ENCODE measurements at regions not wholly inside any gene's neighbourhood (a gene's known extent, or its start where the extent isn't known, plus 50 kb on each side); places are given as distances from the start of the nearest gene placed in this dataset.
A peak's percentile ranks its signal among the peaks of the same experiment; 100 is the strongest.
"Not testable (repeated sequence)": the region's sequence is repeated elsewhere in the genome, so short reads cannot be mapped to it uniquely, and the experiment has no call there.

GRCh38 chr21:28127175-28127785 is 865.4 kb downstream of the LTN1 start:
- Mint-ChIP-seq H3K4me1 (no peaks in the 10 kb centered on the region), H3K27me3 (ENCODE audit: low read depth) (no peaks in the 10 kb centered on the region), H3K4me3 (no peak overlapping the region), H3K36me3 (ENCODE audit: low read depth) (peaks cover 7% of the 10 kb centered on the region), H3K9me3 (peaks cover 15% of the 10 kb centered on the region), H3K27ac (peak overlapping the region; percentile 18 to 29 (median 21))
- TF ChIP-seq CTCF (IDR thresholded peaks at IDR 0.05; ENCODE audit: unreplicated experiment in 3 of 3) = no peak

- Mint-ChIP-seq H3K27ac (no peak overlapping the region), H3K9me3 (peaks cover 11% of the 10 kb centered on the region), H3K27me3 (ENCODE audit: low read depth) (no peaks in the 10 kb centered on the region), H3K36me3 (ENCODE audit: low read depth) (peaks cover under 1% of the 10 kb centered on the region), H3K4me1 (no peaks in the 10 kb centered on the region), H3K4me3 (no peak overlapping the region)
- no peak for TF ChIP-seq CTCF (IDR thresholded peaks at IDR 0.05; ENCODE audit: unreplicated experiment in 3 of 3)
Measured at GRCh38 chr21:28126521-28127174, 866.0 kb downstream of the LTN1 start.

DNA sequence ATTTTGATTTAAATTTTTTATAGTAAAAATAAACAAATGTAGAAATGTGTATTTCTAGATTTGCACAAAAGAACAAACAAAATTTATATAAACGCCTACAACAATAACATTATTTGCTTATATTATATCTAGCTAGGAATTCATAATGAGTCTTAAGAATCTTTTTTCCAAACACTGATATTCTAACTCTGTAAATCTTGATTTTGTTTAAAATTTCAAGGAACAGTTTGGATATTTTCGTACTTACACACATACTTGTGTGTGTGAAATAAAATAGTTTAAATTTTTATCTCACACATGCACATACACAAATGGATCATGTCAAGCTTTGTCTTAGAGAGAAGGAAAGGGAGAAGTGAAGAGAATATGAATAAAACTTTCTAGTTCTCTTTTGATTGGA is 868.1 kb downstream of the LTN1 start:
- Mint-ChIP-seq H3K27me3 (ENCODE audit: low read depth) (no peaks in the 10 kb centered on the region), H3K27ac (no peak overlapping the region), H3K9me3 (peaks cover 7% of the 10 kb centered on the region)

GRCh38 chr21:28118570-28118969 is 874.1 kb downstream of the LTN1 start:
- Mint-ChIP-seq H3K4me3 (no peak overlapping the region), H3K9me3 (peaks cover 10% of the 10 kb centered on the region), H3K27ac (peak overlapping the region in 1 of 3 experiments; percentile 3), H3K4me1 (peaks cover 1% of the 10 kb centered on the region), H3K36me3 (ENCODE audit: low read depth) (peaks cover 6% of the 10 kb centered on the region), H3K27me3 (ENCODE audit: low read depth) (no peaks in the 10 kb centered on the region)
- TF ChIP-seq CTCF (IDR thresholded peaks at IDR 0.05; ENCODE audit: unreplicated experiment in 3 of 3) = no peak

More for the DNA sequence above, 868.1 kb downstream of the LTN1 start:
- no peaks in the 10 kb centered on the region for H3K4me1 Mint-ChIP-seq
- no peak overlapping the region for H3K4me3 Mint-ChIP-seq
- TF ChIP-seq CTCF (IDR thresholded peaks at IDR 0.05; ENCODE audit: unreplicated experiment in 3 of 3) = no peak
- no peaks in the 10 kb centered on the region for H3K36me3 Mint-ChIP-seq (ENCODE audit: low read depth)

GRCh38 chr21:28114986-28115385 is 877.7 kb downstream of the LTN1 start:
- Mint-ChIP-seq H3K4me1 (peaks cover 32% of the 10 kb centered on the region), H3K27ac (peak overlapping the region in 1 of 3 experiments; percentile 39)
- not testable (repeated sequence) for H3K36me3 Mint-ChIP-seq (ENCODE audit: low read depth); H3K9me3 Mint-ChIP-seq; H3K4me3 Mint-ChIP-seq; H3K27me3 Mint-ChIP-seq (ENCODE audit: low read depth)

GRCh38 chr21:28113718-28114117 is 879.0 kb downstream of the LTN1 start:
- peak overlapping the region; percentile 96 to 98 (median 98) for H3K27ac Mint-ChIP-seq
- H3K36me3 Mint-ChIP-seq (ENCODE audit: low read depth) = peaks cover 6% of the 10 kb centered on the region
- H3K9me3 Mint-ChIP-seq = peaks cover 4% of the 10 kb centered on the region
- H3K4me1 Mint-ChIP-seq = peaks cover 32% of the 10 kb centered on the region
- no peak for TF ChIP-seq CTCF (IDR thresholded peaks at IDR 0.05; ENCODE audit: unreplicated experiment in 3 of 3)
- no peak overlapping the region for H3K4me3 Mint-ChIP-seq
- H3K27me3 Mint-ChIP-seq (ENCODE audit: low read depth) = no peaks in the 10 kb centered on the region

All from nephron (organoid).